NCI-H82 (cell line): ENCODE measurements at regions not wholly inside any gene's neighbourhood (a gene's known extent, or its start where the extent isn't known, plus 50 kb on each side); places are given as distances from the start of the nearest gene placed in this dataset.

ENCODE experiments used
- DNase-seq: peaks from one replicate; lab custom pipeline; 2025; lab: John Stamatoyannopoulos, UW

GRCh38 chr2:96438589-96438988, 66.6 kb downstream of the NEURL3 start:
- no peak for DNase-seq

GRCh38 chr2:96437512-96437911, 67.6 kb downstream of the NEURL3 start:
- no peak for DNase-seq

GRCh38 chr2:96436961-96437360, 68.2 kb downstream of the NEURL3 start:
- DNase-seq: no peak

- no peak for DNase-seq
Measured at GRCh38 chr2:96436416-96436815, 68.7 kb downstream of the NEURL3 start.

GRCh38 chr2:96431319-96431718, 73.8 kb downstream of the NEURL3 start:
- DNase-seq: no peak

GRCh38 chr2:96430394-96430988, 74.7 kb downstream of the NEURL3 start:
- no peak for DNase-seq

GRCh38 chr2:96427917-96428316, 77.2 kb downstream of the NEURL3 start:
- DNase-seq: no peak

- no peak for DNase-seq
Measured at GRCh38 chr2:96427169-96427568, 78.0 kb downstream of the NEURL3 start.

- peak; percentile 45 for DNase-seq
Measured at GRCh38 chr2:96423828-96424227, 81.3 kb downstream of the NEURL3 start.
